Rectal smooth muscle tissue (tissue), 1 donor: ENCODE measurements at regions not wholly inside any gene's neighbourhood (a gene's known extent, or its start where the extent isn't known, plus 50 kb on each side); places are given as distances from the start of the nearest gene placed in this dataset.
"Not testable (repeated sequence)": the region's sequence is repeated elsewhere in the genome, so short reads cannot be mapped to it uniquely, and the experiment has no call there.

ENCODE experiments used
- H3K27ac ChIP-seq: one replicate; pipeline ENCODE4 v1.7.0; 2013; ENCODE audit warnings: low read depth, low read length, inconsistent platforms
- H3K27me3 ChIP-seq: one replicate; pipeline ENCODE4 v1.7.0; 2013; ENCODE audit warnings: low read length; ENCODE audit not compliant: control insufficient read depth, insufficient read depth
- H3K36me3 ChIP-seq: one replicate; pipeline ENCODE4 v1.7.0; 2013; ENCODE audit warnings: low read length; ENCODE audit not compliant: control insufficient read depth, insufficient read depth
- H3K4me1 ChIP-seq: one replicate; pipeline ENCODE4 v1.7.0; 2013; ENCODE audit warnings: low read length; ENCODE audit not compliant: control insufficient read depth, insufficient read depth
- H3K4me3 ChIP-seq: one replicate; pipeline ENCODE4 v1.7.0; 2013; ENCODE audit warnings: low read length
- H3K9ac ChIP-seq: one replicate; pipeline ENCODE4 v1.7.0; 2013; ENCODE audit warnings: low read length

- not testable (repeated sequence) for H3K36me3 ChIP-seq, H3K4me3 ChIP-seq, H3K9ac ChIP-seq, H3K4me1 ChIP-seq, H3K27me3 ChIP-seq, H3K27ac ChIP-seq
Measured at GRCh38 chr6:21947227-21947626, 349.6 kb downstream of the PRL start.

DNA sequence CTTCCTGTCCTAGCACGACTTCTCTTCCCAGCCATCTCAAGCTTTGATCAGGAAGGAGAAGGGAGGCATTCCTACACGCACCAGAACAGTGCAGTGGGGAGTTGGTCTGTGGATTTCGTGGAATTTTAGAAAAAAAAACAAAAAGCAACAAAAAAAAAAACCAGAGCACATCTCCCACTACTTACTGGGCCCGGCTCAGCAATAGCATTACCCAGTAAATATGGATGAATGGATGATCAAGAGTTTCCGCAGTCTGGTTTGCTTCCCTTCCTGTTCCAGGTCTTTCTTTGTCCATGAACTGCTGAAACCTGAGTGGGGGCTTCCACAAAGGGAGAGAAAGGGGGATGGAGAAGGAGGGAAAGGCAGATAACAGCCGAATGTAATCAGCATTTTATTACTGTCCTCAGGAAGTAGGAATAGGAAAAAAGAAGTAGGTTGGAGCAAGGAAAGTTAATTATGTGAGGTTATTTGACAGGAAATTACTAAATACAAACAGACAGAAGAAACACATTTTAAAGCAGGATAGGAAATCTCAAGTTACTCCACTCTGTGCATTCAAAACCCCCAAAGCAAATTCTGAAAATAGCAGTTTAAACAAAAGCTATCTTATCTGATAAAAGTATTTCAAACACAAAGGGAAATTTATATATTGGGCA, 349.0 kb downstream of the PRL start:
- no peak overlapping the region for H3K9ac ChIP-seq
- H3K27ac ChIP-seq = no peak overlapping the region
- peaks cover 10% of the 10 kb centered on the region for H3K4me1 ChIP-seq
- H3K4me3 ChIP-seq = no peak overlapping the region
- H3K27me3 ChIP-seq = no peaks in the 10 kb centered on the region
- H3K36me3 ChIP-seq = no peaks in the 10 kb centered on the region

- Histone ChIP-seq H3K27ac (no peak overlapping the region), H3K4me3 (no peak overlapping the region), H3K36me3 (no peaks in the 10 kb centered on the region), H3K4me1 (peaks cover 16% of the 10 kb centered on the region), H3K9ac (no peak overlapping the region), H3K27me3 (no peaks in the 10 kb centered on the region)
Measured at GRCh38 chr6:21949211-21949801, 347.5 kb downstream of the PRL start.

DNA sequence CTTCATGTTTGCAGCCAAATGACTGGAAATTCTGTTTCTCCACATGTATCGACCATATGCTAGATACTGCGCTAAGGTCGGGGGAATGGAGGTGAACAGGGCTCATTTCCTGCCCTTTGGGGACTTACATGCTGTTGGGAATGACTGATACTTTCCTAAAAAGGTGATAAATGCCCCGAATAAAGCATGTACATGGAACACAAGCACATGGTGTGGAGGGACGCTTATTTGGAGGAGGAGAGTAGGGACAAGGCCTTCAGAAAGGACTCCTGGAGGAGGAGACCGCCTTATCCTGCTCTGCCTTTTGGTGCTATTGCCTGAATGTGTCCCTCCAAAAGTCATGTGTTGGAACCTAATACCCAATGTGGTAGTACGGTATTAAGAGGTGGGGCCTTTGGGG, 344.5 kb downstream of the PRL start:
- Histone ChIP-seq H3K36me3 (no peaks in the 10 kb centered on the region), H3K27ac (no peak overlapping the region), H3K9ac (no peak overlapping the region), H3K4me3 (no peak overlapping the region), H3K4me1 (peaks cover 18% of the 10 kb centered on the region), H3K27me3 (no peaks in the 10 kb centered on the region)

DNA sequence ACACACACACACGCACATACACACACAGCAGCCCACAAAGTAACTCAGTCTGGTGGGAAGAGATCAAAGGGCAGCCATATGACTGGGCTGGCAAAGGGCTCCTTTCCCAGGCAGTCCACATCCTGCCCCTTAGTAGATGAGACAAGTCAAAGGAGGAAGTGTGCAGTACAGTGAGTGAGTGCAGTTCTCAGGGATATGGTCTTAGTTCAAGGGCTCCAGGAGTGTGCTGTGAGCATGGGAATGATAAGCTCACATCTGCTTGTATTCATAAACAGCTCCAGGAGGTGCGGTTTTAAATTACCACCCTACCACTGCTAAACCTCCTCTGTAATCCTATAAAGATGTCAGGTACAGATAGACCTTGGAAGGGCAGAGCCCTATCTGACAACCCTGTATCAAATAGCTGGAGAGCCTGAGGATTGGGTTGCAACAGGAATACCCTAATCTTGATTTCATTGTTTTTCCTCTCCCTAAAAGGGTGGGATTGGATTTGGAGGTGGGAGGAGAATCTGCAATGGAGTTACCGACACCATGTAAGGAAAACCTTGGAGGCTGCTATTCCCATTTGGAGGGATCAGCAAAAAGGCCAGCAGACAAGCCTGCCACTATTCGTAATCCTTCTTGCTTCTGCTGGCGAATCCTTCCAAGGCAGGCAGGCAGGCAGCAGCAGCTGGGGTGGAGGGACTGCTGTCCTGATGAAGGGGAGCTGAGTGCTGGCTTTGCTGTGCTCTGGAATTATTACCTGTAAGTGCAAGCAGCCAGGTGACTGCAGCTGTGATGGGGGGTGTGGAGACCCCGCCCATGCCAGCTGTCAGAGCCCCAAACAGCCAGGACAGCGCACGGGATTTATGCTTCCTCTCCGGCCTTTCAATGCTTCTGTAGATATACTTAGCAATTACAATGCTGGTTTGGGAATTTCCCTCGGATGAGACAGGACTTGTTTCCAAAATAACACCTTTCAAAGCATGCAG, 342.7 kb downstream of the PRL start:
- Histone ChIP-seq H3K9ac (no peak overlapping the region), H3K4me3 (no peak overlapping the region), H3K4me1 (peaks cover 18% of the 10 kb centered on the region), H3K36me3 (no peaks in the 10 kb centered on the region), H3K27ac (peak overlapping the region; percentile 55), H3K27me3 (no peaks in the 10 kb centered on the region)

- H3K4me1 ChIP-seq = peaks cover 18% of the 10 kb centered on the region
- no peak overlapping the region for H3K4me3 ChIP-seq
Measured at GRCh38 chr6:21955053-21955595, 341.7 kb downstream of the PRL start.

DNA sequence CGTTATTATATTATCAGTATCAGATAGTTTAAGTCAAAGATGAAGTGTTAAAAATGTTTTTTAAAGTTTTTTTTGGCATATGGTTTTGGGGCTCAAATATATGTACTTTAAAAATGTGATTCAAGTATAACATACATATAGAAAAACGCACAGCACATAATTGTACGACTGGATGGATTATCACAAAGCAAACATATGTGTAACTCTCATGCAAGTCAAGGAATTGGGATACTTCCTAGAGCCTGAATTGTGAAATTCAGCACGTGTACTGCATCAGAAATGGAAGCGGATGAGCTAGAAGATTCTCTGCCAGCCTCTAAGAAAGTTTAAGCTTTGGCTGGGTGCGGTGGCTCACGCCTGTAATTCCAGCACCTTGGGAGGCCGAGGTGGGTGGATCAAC, 340.9 kb downstream of the PRL start:
- Histone ChIP-seq H3K4me1 (peaks cover 15% of the 10 kb centered on the region), H3K9ac (no peak overlapping the region), H3K27me3 (no peaks in the 10 kb centered on the region), H3K27ac (no peak overlapping the region), H3K4me3 (no peak overlapping the region), H3K36me3 (no peaks in the 10 kb centered on the region)

More at GRCh38 chr6:21955053-21955595, 341.7 kb downstream of the PRL start:
- H3K36me3 ChIP-seq = no peaks in the 10 kb centered on the region
- no peak overlapping the region for H3K9ac ChIP-seq
- H3K27me3 ChIP-seq = no peaks in the 10 kb centered on the region
- H3K27ac ChIP-seq = no peak overlapping the region

GRCh38 chr6:21958428-21958827, 338.4 kb downstream of the PRL start:
- Histone ChIP-seq H3K4me3 (no peak overlapping the region), H3K27ac (no peak overlapping the region), H3K27me3 (no peaks in the 10 kb centered on the region), H3K36me3 (no peaks in the 10 kb centered on the region), H3K9ac (no peak overlapping the region), H3K4me1 (peaks cover 10% of the 10 kb centered on the region)

DNA sequence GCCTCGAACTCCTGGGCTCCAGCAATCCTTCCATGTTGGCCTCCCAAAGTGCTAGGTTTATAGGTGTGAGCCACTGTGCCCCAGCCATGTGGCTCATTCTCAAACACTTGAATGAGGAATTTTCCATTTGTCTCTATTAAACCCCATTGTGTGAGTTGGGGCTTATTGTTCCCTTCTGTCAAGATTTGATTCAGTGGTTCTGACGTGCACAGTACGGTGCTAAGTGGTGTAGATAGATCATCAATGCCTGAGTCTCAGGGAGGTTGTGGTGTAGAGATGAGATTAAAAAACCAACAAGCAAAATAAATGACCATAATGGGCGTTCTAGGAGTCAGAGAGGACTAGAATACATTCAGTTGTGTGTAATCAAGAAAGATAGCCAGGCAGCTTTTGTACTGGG, 335.6 kb downstream of the PRL start:
- H3K36me3 ChIP-seq = no peaks in the 10 kb centered on the region
- no peak overlapping the region for H3K4me3 ChIP-seq
- no peak overlapping the region for H3K9ac ChIP-seq
- H3K27me3 ChIP-seq = no peaks in the 10 kb centered on the region
- no peaks in the 10 kb centered on the region for H3K4me1 ChIP-seq
- no peak overlapping the region for H3K27ac ChIP-seq

DNA sequence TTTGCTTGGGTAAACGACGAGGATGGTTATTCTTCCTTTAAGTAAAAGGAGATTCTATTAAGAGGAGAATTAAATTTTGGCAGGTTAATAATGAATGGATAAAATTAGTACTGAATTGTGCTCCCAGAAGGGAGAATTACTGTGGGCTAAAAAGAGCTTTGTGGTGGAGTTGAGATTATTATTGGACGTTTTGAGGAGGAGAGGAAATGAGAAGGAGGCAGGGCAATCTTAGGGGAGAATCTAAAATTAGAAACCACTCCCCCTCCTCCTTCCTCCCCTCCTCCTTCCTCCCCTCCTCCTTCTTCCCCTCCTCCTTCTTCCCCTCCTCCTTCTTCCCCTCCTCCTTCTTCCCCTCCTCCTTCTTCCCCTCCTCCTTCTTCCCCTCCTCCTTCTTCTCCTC, 331.8 kb downstream of the PRL start:
- H3K4me1 ChIP-seq = no peaks in the 10 kb centered on the region
- H3K4me3 ChIP-seq = no peak overlapping the region
- H3K36me3 ChIP-seq = no peaks in the 10 kb centered on the region
- H3K9ac ChIP-seq = no peak overlapping the region
- H3K27me3 ChIP-seq = no peaks in the 10 kb centered on the region
- no peak overlapping the region for H3K27ac ChIP-seq

DNA sequence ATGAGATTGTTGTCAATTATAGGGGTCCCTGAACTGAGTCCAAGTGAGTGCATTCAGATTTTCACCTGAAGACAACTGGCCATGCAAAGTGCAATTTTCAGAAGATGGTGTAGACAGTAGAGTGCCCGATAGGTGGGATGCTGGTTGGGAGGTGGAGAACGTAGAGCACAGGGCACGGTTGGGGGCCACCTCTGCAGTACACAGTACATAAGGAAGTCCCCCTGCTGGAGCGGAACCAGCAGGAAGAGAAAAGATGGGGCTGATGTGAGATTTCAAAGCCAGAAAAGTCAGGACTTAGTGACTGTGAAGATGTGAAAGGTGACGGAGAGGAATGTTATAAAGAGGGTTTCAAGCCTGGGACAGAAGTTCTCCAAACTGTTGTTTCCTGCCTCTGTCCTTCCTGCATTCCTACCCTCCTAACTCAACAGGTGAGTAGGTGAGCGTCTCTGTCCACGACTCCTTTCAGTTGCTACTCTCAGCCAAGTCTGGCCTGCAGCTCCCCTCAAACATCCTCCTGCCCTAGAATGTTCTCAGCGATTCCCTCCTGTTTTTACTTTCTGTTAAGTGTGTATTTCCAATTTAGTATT, 330.8 kb downstream of the PRL start:
- Histone ChIP-seq H3K4me3 (no peak overlapping the region), H3K27ac (no peak overlapping the region), H3K27me3 (no peaks in the 10 kb centered on the region)

More for the DNA sequence above, 330.8 kb downstream of the PRL start:
- Histone ChIP-seq H3K4me1 (no peaks in the 10 kb centered on the region), H3K9ac (no peak overlapping the region), H3K36me3 (no peaks in the 10 kb centered on the region)
